T-helper 17 cell (primary cell): ENCODE measurements at regions not wholly inside any gene's neighbourhood (a gene's known extent, or its start where the extent isn't known, plus 50 kb on each side); places are given as distances from the start of the nearest gene placed in this dataset.

Source experiments
- ATAC-seq: fragments of 150-1000 bp; cut with Tn5 transposase; 2 replicates; pipeline ENCODE4 v1.10.0; 2021; ENCODE audit warnings: mild to moderate bottlenecking, moderate library complexity
- DNase-seq, 3 donors: peaks; one replicate each; pipeline versions ENCODE4 v3.0.0 to v3.0.0-alpha.2; 2020 to 2021
- H3K9me3 ChIP-seq: one replicate; pipeline ENCODE4 v1.7.0; 2013; ENCODE audit warnings: low read length, mild to moderate bottlenecking; ENCODE audit not compliant: control insufficient read depth, poor library complexity, severe bottlenecking
- H3K27ac Mint-ChIP-seq: one replicate; pipeline ENCODE4 v1.8.0; 2022; ENCODE audit warnings: mild to moderate bottlenecking, moderate library complexity, mixed read lengths
- H3K27me3 Mint-ChIP-seq: one replicate; pipeline ENCODE4 v1.8.0; 2022; ENCODE audit warnings: mixed read lengths
- H3K36me3 Mint-ChIP-seq: one replicate; pipeline ENCODE4 v1.8.0; 2022; ENCODE audit warnings: low read depth, mixed read lengths
- H3K4me1 Mint-ChIP-seq: one replicate; pipeline ENCODE4 v1.8.0; 2022; ENCODE audit warnings: mild to moderate bottlenecking, mixed read lengths
- H3K4me3 Mint-ChIP-seq: one replicate; pipeline ENCODE4 v1.8.0; 2022; ENCODE audit warnings: mild to moderate bottlenecking, moderate library complexity, mixed read lengths

DNA sequence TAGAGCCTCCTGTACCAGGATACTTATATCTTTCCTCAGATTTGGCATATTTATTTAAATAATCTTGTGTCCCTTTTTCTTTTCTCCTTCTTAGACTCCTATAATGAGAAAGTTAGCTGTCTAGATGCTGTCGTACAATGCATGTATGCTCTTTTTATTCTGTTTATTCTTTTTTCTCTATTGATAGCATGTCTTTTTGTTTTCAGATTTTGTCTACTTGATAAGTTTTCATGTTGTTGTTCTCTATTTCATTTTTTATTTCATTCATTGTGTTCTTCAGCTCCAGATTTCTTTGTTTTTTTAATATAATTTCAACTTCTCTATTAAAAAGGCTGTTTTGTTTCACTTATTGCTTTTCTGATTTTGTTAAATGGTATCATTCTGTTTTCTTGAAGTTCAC is 674.3 kb upstream of the POU3F3 start:
- H3K4me3 Mint-ChIP-seq = no peak overlapping the region

DNA sequence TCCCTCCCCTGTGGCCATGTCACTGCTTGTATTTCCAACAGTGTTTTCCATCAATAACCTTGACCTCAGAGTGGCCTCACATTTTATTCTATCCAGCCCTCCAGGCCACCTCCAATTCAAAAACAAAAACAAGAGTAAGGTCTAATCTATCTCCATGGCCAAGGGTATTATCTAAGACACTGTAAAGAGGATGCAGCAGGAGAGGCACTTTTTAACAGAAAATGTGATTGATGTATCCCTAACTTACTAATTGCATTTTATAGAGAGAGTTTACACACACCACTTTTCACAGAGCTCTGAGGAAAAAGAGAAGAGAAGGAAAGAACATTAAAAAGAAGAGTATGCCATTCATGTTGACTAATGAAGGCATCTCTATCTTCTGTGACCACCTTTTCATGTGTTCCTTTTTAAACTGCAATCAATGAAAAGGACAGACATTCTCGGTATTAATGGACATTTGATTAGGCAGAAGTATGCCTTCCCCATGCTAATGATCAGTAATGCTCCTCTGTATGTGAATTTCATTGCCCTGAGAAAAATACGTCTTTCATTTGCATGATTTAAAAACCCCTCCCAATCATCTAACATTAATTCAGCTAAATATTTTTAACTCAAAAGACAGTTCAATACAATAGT is 653.3 kb upstream of the POU3F3 start:
- no peak for DNase-seq
- no peaks in the 10 kb centered on the region for H3K36me3 Mint-ChIP-seq

More for the DNA sequence above, 674.3 kb upstream of the POU3F3 start:
- H3K9me3 ChIP-seq = no peaks in the 10 kb centered on the region
- no peak for ATAC-seq
- Mint-ChIP-seq H3K27me3 (no peaks in the 10 kb centered on the region), H3K27ac (no peak overlapping the region), H3K4me1 (no peaks in the 10 kb centered on the region), H3K36me3 (no peaks in the 10 kb centered on the region)
- no peak for DNase-seq

DNA sequence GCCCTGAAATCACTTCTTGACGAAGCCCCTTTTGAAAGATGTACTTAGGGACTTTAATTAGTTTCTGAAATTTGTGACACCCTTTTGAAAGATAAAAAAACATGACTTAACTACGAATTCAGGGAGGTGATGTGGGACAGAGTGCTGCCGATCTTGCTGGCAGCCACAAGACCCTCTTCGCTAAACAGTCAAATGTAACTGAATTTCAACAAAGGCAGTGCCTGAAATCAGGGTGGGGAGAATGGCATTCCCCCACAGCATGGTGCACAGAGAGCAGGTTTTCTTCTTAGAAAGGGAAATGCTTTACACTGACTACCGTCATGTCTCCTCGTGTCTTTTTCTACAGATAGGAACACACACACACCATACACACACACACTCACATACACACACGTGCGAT is 640.2 kb upstream of the POU3F3 start:
- Mint-ChIP-seq H3K36me3 (no peaks in the 10 kb centered on the region), H3K27ac (no peak overlapping the region)
- no peak for ATAC-seq

More for the DNA sequence above, 653.3 kb upstream of the POU3F3 start:
- Mint-ChIP-seq H3K27ac (no peak overlapping the region), H3K4me3 (no peak overlapping the region), H3K4me1 (no peaks in the 10 kb centered on the region), H3K27me3 (no peaks in the 10 kb centered on the region)
- no peak for ATAC-seq
- H3K9me3 ChIP-seq = no peaks in the 10 kb centered on the region

DNA sequence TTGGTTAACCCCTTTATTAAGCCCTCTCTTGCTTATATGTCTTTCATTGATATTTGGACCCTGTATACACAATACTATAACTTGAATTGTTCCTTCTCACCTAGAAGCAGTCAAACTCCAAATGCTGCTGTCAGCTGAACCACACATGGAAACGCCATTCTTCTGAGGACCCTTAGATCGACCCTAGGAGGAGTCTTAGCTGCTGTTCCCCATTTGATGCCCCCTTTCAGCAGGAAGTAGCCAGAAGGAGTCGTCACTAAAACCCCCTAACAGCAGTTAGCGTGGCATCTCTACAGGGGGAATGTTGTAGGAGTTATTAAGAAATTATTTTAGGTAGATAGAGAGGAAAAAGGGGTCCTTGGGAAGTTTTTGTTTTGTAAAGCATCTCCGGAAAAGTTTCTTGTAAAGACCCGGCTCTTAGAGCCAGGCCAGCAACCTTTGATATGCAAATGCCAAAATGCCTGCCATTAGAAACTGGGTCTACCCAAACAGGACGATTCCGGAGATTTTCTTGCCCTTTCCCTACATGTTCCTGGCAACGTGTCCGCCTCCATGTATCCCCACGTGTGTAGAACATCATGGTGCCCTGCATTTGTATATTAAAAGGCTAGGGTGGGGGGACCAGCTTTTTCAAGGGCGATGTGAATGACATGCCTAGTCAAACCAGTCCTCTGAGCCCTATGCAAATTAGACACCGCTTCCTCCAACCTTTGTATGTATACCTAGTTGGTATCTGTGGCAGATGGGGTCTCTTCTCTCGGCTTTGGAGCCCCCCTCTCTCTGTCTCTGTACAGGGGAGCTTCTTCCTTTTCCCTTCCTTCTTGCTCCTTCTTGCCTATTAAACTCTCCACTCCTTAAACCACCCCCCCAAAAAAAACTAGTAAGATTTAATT is 638.4 kb upstream of the POU3F3 start:
- H3K27ac Mint-ChIP-seq = no peak overlapping the region
- H3K27me3 Mint-ChIP-seq = no peaks in the 10 kb centered on the region
- no peak overlapping the region for H3K4me3 Mint-ChIP-seq
- H3K36me3 Mint-ChIP-seq = no peaks in the 10 kb centered on the region
- H3K9me3 ChIP-seq = no peaks in the 10 kb centered on the region
- ATAC-seq (no peak), DNase-seq (no peak)
- H3K4me1 Mint-ChIP-seq = no peaks in the 10 kb centered on the region

More for the DNA sequence above, 640.2 kb upstream of the POU3F3 start:
- Mint-ChIP-seq H3K4me1 (no peaks in the 10 kb centered on the region), H3K27me3 (no peaks in the 10 kb centered on the region), H3K4me3 (no peak overlapping the region)
- H3K9me3 ChIP-seq = no peaks in the 10 kb centered on the region
- DNase-seq = no peak

DNA sequence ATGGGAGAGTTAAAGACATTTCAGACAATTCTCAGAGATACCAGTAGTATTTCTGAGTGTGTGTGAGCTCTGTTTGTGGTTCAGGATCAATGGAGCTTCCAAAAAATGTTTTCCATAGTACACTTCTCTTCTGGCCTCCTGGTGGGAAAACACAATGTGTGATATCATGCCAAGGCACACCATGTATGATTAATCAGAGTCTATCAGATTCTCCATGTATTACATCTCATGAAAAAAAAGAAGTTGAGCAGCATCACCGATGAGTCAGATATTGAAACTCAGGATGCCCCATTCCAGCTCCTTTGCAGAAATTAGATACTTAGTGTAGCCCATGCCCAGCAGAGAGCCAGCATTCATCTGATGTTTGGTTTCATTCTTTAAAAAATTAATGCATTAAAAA is 620.3 kb upstream of the POU3F3 start:
- no peak overlapping the region for H3K4me3 Mint-ChIP-seq
- DNase-seq = no peak
- no peak for ATAC-seq
- H3K36me3 Mint-ChIP-seq = no peaks in the 10 kb centered on the region
- no peaks in the 10 kb centered on the region for H3K4me1 Mint-ChIP-seq
- H3K27ac Mint-ChIP-seq = no peak overlapping the region
- no peaks in the 10 kb centered on the region for H3K9me3 ChIP-seq
- no peaks in the 10 kb centered on the region for H3K27me3 Mint-ChIP-seq

DNA sequence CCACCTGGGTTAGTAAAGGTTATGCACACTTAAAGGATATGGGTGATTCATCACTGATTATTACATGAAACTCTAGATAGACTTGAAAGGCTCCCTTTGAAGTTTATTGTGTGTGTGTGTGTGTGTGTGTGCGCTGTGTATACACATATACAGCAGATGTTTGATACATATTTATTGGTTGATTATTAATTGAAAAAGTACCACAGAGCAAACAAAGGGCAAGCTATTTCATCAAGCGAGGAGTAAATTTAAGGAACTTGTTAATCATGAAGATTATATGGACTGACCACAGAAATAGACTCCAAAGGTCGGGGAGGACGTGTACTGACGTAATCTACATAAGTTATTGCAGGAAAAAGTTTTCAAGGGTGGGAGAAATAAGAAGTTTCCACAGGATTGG is 617.4 kb upstream of the POU3F3 start:
- Mint-ChIP-seq H3K27ac (no peak overlapping the region), H3K36me3 (no peaks in the 10 kb centered on the region), H3K27me3 (no peaks in the 10 kb centered on the region), H3K4me1 (no peaks in the 10 kb centered on the region), H3K4me3 (no peak overlapping the region)
- no peaks in the 10 kb centered on the region for H3K9me3 ChIP-seq
- DNase-seq = no peak
- ATAC-seq = no peak

DNA sequence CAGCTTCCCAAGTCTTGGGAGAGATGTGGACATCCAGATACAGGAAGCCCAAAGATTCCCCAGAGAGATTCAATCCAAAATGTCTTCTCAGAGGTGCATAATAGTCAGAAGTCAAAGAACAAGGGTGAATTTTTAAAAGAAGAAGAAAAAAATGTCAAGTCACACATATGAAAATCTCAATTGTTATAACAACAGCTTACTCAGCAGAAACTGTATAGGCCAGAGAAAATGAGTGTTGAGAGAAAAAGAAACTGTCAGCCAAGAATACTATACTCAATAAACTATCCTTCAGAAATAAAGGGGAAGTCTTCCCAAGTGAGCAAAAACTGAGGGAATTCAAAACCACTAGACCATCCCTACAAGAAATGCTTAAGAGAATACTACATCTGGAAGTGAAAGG is 612.9 kb upstream of the POU3F3 start:
- no peak overlapping the region for H3K4me3 Mint-ChIP-seq
- no peaks in the 10 kb centered on the region for H3K36me3 Mint-ChIP-seq
- no peaks in the 10 kb centered on the region for H3K4me1 Mint-ChIP-seq
- DNase-seq (no peak), ATAC-seq (no peak)
- no peak overlapping the region for H3K27ac Mint-ChIP-seq
- no peaks in the 10 kb centered on the region for H3K27me3 Mint-ChIP-seq
- H3K9me3 ChIP-seq = no peaks in the 10 kb centered on the region

DNA sequence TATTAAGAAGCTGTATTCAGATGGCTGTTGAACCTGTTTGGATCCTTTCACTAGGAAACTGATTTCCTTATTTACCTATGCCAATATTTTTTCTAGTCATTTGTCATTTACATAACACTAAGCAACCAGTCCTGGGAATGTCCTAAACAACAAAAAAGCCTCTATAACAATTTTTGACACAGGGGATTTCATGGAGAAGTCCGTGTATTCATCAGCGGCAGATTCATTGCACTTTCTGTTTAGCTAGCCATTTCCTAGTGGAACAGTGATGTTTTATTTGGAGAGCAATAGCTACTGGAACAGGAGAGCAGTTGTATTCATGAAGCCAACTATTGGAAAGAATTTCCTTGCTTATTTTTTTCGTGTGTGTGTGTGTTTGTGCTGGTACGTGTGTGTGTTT is 604.3 kb upstream of the POU3F3 start:
- no peaks in the 10 kb centered on the region for H3K9me3 ChIP-seq
- DNase-seq = no peak
- H3K4me3 Mint-ChIP-seq = no peak overlapping the region
- H3K4me1 Mint-ChIP-seq = no peaks in the 10 kb centered on the region
- no peak for ATAC-seq
- H3K27ac Mint-ChIP-seq = no peak overlapping the region
- no peaks in the 10 kb centered on the region for H3K27me3 Mint-ChIP-seq
- H3K36me3 Mint-ChIP-seq = no peaks in the 10 kb centered on the region

DNA sequence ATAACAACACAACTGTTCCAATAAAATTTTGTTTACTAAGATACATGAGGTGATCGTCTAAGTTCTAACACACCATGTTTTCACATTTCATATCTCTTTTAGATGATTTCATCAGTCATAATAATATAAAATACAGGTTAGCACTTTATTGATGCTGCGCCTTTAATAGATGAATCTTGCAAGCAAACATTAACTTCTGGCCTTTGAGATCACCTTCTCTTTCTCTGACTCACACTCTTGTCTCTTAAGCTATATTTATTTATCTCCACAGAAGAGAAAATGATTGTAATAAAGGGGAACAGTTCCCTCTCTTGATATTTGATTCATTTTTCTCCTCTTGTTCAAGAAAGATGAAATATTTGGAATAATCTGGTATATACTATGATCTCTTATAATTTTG is 603.3 kb upstream of the POU3F3 start:
- H3K4me3 Mint-ChIP-seq = no peak overlapping the region
- no peaks in the 10 kb centered on the region for H3K9me3 ChIP-seq
- no peaks in the 10 kb centered on the region for H3K27me3 Mint-ChIP-seq
- no peaks in the 10 kb centered on the region for H3K4me1 Mint-ChIP-seq
- no peaks in the 10 kb centered on the region for H3K36me3 Mint-ChIP-seq
- no peak for ATAC-seq
- DNase-seq = no peak
- no peak overlapping the region for H3K27ac Mint-ChIP-seq

DNA sequence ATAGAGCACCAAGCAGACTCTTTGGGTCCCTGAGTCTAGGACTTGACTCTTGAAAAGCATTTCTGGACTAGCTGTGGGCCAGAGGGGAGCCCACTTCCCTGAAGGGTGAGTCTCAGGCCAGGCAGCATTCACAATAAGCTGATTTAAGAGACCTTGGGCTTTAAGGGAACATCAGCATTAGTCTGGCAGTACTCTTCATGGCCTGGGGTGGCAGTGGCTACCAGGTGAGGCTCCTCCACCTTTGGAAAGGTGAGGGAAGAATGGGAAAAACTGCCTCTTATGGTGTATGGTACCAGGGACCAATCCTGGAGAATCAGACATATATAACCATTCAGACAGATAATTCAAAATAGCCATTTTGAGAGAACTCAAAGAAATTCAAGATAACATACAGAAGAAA is 599.9 kb upstream of the POU3F3 start:
- Mint-ChIP-seq H3K36me3 (no peaks in the 10 kb centered on the region), H3K4me1 (no peaks in the 10 kb centered on the region), H3K27ac (no peak overlapping the region), H3K4me3 (no peak overlapping the region), H3K27me3 (no peaks in the 10 kb centered on the region)
- H3K9me3 ChIP-seq = no peaks in the 10 kb centered on the region
- ATAC-seq = no peak
- DNase-seq = no peak

DNA sequence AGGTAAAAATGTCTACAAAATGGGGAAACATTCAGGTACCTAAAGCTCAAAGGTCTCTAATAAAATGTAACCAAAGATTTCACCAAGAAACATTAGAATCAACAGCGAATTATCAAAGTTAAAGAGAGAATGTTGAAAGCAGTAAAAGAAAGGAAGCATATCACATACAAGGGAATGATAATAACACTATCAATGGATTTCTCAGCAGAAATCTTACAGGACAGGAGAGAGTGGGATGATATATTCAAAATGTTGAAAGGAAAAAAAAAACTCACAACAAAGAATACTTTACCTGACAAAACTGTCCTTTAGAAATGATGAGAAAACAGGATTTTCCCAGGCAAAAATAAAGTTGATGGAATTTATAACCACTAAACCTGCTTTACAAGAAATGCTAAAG is 591.2 kb upstream of the POU3F3 start:
- no peaks in the 10 kb centered on the region for H3K36me3 Mint-ChIP-seq
- DNase-seq (no peak), ATAC-seq (no peak)
- no peaks in the 10 kb centered on the region for H3K9me3 ChIP-seq
- no peak overlapping the region for H3K27ac Mint-ChIP-seq
- no peaks in the 10 kb centered on the region for H3K4me1 Mint-ChIP-seq
- no peaks in the 10 kb centered on the region for H3K27me3 Mint-ChIP-seq
- H3K4me3 Mint-ChIP-seq = no peak overlapping the region

DNA sequence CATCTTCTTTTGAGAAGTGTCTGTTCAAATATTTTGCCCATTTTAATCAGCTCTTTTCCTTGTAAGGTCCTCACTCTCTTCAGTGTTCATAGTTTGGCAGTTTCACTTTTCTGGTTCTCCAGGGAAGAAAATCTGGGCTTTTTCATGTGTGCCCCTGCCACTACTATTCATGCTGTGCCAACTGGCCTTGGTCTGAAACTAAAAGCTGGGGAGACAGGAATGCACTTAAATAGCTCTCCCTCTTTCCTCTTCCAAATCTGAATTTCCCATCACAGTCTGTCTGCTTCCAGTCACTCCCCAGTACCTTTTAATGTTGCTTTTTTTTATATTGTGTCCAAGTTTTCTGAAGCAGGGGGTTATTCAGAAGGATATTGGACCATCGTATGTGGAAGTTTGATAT is 574.3 kb upstream of the POU3F3 start:
- no peaks in the 10 kb centered on the region for H3K9me3 ChIP-seq
- Mint-ChIP-seq H3K27me3 (no peaks in the 10 kb centered on the region), H3K36me3 (no peaks in the 10 kb centered on the region), H3K4me1 (no peaks in the 10 kb centered on the region), H3K27ac (no peak overlapping the region), H3K4me3 (no peak overlapping the region)
- no peak for DNase-seq
- no peak for ATAC-seq

DNA sequence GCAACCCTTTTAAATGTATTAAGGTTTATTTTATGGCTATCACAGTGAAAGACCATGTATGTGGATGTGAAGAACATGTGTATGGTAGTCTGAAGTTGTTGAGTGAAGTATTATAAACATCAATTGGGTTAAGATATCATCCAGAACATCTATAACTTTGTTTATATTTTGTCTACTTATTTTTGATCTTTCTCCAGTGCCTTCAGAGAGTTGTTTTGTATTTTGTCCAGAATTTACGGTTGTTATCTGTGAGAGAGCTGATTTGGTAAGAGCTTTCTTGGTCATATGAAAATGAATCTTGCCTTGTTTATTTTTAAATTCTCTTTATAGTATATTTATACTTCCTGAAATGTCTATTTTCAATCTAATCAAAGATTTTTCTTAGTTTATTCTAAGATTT is 573.7 kb upstream of the POU3F3 start:
- Mint-ChIP-seq H3K27me3 (no peaks in the 10 kb centered on the region), H3K36me3 (no peaks in the 10 kb centered on the region), H3K4me1 (no peaks in the 10 kb centered on the region), H3K4me3 (no peak overlapping the region), H3K27ac (no peak overlapping the region)
- no peaks in the 10 kb centered on the region for H3K9me3 ChIP-seq
- no peak for DNase-seq
- no peak for ATAC-seq

DNA sequence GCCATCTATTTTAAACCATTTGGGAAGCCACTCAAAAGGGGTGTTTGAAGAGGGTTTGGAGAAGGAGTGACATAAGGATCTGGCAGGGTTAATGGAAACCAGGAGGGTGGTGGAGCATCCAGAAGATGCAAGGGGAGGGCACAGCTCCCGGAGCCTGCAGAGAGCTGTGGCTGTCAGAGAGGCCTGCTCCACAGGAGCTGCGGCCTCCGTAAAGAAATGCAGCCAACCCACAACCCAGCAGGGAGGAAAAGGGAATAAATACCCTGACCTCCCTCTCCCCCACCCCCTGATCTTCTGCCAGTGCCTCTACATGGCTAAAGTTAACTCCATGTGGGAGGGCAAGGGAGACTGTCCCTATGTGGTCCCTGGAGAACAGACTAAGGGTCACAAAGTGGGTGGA is 567.1 kb upstream of the POU3F3 start:
- Mint-ChIP-seq H3K4me1 (no peaks in the 10 kb centered on the region), H3K27ac (no peak overlapping the region), H3K4me3 (no peak overlapping the region), H3K27me3 (no peaks in the 10 kb centered on the region), H3K36me3 (no peaks in the 10 kb centered on the region)
- ATAC-seq = no peak
- no peaks in the 10 kb centered on the region for H3K9me3 ChIP-seq
- DNase-seq = no peak
